IPS DF 6.9 (cell line): ENCODE measurements at regions not wholly inside any gene's neighbourhood (a gene's known extent, or its start where the extent isn't known, plus 50 kb on each side); places are given as distances from the start of the nearest gene placed in this dataset.

Experiments used
- DNase-seq: peaks from one replicate; pipeline ENCODE4 v3.0.0-alpha.2; 2013; ENCODE audit warnings: low read depth, low spot score
- H3K27ac ChIP-seq: one replicate; pipeline ENCODE4 v1.5.1; 2013; ENCODE audit warnings: low read length, control low read depth
- H3K27me3 ChIP-seq: 2 replicates; pipeline ENCODE4 v1.6.1; 2013; ENCODE audit warnings: mild to moderate bottlenecking, low read length; ENCODE audit not compliant: control insufficient read depth, insufficient read depth
- H3K36me3 ChIP-seq: 2 replicates; pipeline ENCODE4 v1.6.1; 2013; ENCODE audit warnings: low read length; ENCODE audit not compliant: control insufficient read depth, insufficient read depth
- H3K4me1 ChIP-seq: 2 replicates; pipeline ENCODE4 v1.6.1; 2013; ENCODE audit warnings: low read length; ENCODE audit not compliant: control insufficient read depth, insufficient read depth
- H3K4me3 ChIP-seq: 2 replicates; pipeline ENCODE4 v1.5.1; 2013; ENCODE audit warnings: mild to moderate bottlenecking, low read length
- H3K9me3 ChIP-seq: 2 replicates; pipeline ENCODE4 v1.6.1; 2013; ENCODE audit warnings: low read length, inconsistent platforms; ENCODE audit not compliant: control insufficient read depth, insufficient read depth
- WGBS: extraction: QIAGEN DNeasy Blood & Tissue Kit; methylation state at CpG from one replicate; pipeline ENCODE4 v1.1.7; 2013; ENCODE audit warnings: mixed read lengths, missing lambda C conversion rate; ENCODE audit not compliant: insufficient read length, insufficient coverage; 5-methylcytosine and 5-hydroxymethylcytosine counted together

DNA sequence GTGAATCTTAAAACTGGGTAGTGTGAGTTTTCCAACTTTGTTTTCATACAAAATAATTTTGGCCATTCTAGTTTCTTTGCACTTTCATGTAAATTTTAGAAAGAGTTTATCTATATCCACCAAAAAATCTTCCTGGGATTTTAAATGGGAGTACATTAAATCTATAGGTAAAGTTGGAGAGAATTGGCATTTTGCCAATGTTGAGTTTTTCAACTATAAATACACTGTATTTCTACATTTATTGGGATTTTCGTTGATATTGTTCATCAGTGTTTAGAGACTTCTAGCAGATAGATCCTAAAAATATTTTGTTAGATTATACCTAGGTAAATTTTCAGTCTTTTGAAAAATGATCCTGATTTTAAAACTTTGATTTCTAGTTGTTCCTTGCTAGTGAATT, 83.1 kb upstream of the CCDC54 start:
- no CpG with 5 or more reads among the region's 1 CpG for WGBS
- Histone ChIP-seq H3K27ac (no peak overlapping the region), H3K36me3 (no peaks in the 10 kb centered on the region), H3K4me3 (no peak overlapping the region), H3K27me3 (no peaks in the 10 kb centered on the region), H3K9me3 (no peaks in the 10 kb centered on the region), H3K4me1 (no peaks in the 10 kb centered on the region)
- no peak for DNase-seq

DNA sequence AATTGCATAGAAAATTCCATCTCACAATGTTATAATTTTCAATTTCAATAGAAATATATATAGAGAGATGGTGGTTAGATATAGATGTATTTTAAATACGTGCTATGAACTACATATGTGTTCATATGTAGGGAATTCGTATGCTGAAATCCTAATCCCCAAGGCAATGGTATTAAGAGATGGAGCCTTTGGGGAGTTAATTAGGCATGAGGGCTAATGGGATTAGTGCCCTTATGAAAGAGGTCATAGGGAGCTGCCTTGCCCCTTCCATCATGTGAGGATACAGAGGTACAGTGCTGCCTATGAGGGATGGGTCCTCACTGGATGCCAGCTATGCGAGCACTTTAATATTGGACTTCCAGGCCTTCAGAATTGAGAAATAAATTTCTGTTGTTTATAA, 79.6 kb upstream of the CCDC54 start:
- no peaks in the 10 kb centered on the region for H3K4me1 ChIP-seq
- no peaks in the 10 kb centered on the region for H3K9me3 ChIP-seq
- H3K27me3 ChIP-seq, result no peaks in the 10 kb centered on the region
- H3K36me3 ChIP-seq, result no peaks in the 10 kb centered on the region
- no peak for DNase-seq
- no peak overlapping the region for H3K4me3 ChIP-seq
- H3K27ac ChIP-seq, result no peak overlapping the region
- WGBS, result 100% methylated on average over 1 of the region's 3 CpGs

DNA sequence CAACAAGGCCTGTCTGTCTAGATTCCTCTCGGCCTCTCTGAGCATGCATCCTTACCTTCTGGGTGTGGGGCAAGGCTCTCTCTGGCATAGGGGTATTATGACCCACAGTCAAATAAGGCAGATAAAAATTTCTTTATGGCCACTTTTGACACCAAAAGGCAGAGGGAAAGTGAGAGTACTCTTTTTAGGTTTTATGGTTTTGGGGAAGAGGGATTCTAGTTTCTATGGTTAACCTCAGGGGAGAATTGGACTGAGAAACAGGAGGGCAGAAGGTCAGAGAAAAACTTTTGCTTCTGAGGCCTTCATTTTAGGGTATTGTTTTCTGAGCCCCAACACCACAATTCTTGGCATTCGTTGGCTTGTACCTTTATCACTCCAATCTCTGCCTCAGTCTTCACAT, 70.0 kb upstream of the CCDC54 start:
- DNase-seq, result no peak
- H3K36me3 ChIP-seq, result no peaks in the 10 kb centered on the region
- H3K4me1 ChIP-seq, result peaks cover 2% of the 10 kb centered on the region; the same call in 1 of the 2 replicates
- no peak overlapping the region for H3K27ac ChIP-seq
- WGBS, result no CpG with 5 or more reads among the region's 2 CpGs
- H3K9me3 ChIP-seq, result no peaks in the 10 kb centered on the region
- H3K27me3 ChIP-seq, result no peaks in the 10 kb centered on the region
- H3K4me3 ChIP-seq, result no peak overlapping the region

DNA sequence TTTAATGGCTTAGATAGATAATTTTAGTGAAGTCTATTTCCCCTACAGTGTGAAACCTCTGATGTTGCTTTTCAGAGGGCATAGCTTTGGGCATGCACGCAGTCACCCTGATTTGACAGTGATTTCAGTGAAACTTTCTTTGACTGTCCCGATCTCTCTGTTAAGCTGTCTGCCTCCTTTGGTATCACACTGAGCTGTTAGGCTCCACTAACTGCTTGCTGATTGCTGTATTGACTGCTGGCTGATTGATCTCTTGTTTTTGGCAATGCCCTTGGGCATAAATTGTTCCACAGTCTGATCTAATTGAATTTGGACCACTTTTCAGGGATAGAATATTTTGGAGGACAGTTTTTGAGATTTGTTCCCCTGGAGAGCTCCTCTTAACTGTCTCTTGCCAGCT, 68.5 kb upstream of the CCDC54 start:
- DNase-seq, result no peak
- Histone ChIP-seq H3K9me3 (no peaks in the 10 kb centered on the region), H3K4me1 (peaks cover 2% of the 10 kb centered on the region; the same call in 1 of the 2 replicates), H3K4me3 (no peak overlapping the region), H3K36me3 (no peaks in the 10 kb centered on the region), H3K27ac (no peak overlapping the region), H3K27me3 (no peaks in the 10 kb centered on the region)
- WGBS, result no CpG with 5 or more reads among the region's 2 CpGs

DNA sequence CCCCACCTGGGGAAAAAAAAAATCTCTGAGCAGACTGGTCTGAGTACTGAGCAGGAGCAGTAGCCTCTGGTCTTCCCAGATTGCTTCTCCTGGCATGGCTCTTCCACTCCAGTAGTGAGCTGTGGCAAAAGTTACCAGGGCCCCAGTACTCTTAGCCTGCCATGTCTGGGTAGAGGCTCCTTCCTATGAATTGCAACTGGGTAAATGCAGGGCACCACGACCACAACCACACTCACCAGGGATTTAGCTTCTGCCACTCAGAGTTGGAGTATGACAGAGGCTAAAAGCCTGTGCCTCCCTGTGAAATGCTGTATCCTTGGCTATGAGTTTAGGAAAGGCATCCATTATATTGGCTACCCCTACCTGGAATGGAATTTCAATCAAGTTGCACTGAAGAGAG, 67.9 kb upstream of the CCDC54 start:
- peaks cover 2% of the 10 kb centered on the region; the same call in 1 of the 2 replicates for H3K4me1 ChIP-seq
- no CpG with 5 or more reads among the region's 1 CpG for WGBS
- no peak overlapping the region for H3K4me3 ChIP-seq
- no peak for DNase-seq
- no peaks in the 10 kb centered on the region for H3K36me3 ChIP-seq
- no peak overlapping the region for H3K27ac ChIP-seq
- no peaks in the 10 kb centered on the region for H3K9me3 ChIP-seq
- H3K27me3 ChIP-seq, result no peaks in the 10 kb centered on the region

DNA sequence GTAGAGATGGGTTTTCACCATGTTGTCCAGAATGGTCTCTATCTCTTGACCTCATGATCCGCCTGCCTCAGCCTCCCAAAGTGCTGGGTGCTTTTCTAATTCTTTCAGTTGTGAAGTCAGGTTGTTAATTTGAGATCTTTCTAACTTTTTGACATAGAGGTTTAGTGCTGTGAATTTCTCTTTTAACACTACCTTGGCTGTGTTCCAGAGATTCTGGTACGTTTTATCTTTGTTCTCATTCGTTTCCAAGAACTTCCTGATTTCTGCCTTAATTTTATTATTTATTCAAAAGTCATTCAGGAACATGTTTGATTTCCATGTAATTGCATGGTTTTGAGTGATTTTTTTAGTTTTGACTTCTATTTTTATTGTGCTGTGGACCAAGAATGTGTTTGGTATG, 63.5 kb upstream of the CCDC54 start:
- DNase-seq, result no peak
- no peak overlapping the region for H3K27ac ChIP-seq
- no peak overlapping the region for H3K4me3 ChIP-seq
- no CpG with 5 or more reads among the region's 3 CpGs for WGBS
- H3K36me3 ChIP-seq, result no peaks in the 10 kb centered on the region
- no peaks in the 10 kb centered on the region for H3K27me3 ChIP-seq
- H3K9me3 ChIP-seq, result no peaks in the 10 kb centered on the region
- H3K4me1 ChIP-seq, result peaks cover 2% of the 10 kb centered on the region; the same call in 1 of the 2 replicates

DNA sequence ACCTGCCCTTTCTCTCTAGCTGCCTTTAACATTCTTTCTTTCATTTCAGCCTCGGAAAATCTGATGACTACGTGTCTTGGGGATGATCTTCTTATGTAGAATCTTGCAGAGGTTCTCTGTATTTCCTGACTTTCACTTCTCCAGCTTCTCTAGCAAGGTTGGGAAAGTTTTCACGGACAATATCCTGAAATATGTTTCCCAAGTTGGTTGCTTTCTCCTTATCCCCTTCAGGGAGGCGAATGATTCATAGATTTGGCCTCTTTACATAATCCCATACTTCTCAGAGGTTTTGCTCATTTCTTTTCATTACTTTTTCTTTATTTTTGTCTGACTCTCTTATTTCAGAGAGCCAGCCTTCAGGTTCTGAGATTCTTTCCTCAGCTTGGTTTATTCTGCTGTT, 62.1 kb upstream of the CCDC54 start:
- Histone ChIP-seq H3K27ac (no peak overlapping the region), H3K27me3 (no peaks in the 10 kb centered on the region), H3K36me3 (no peaks in the 10 kb centered on the region), H3K4me1 (no peaks in the 10 kb centered on the region), H3K9me3 (no peaks in the 10 kb centered on the region), H3K4me3 (no peak overlapping the region)
- WGBS, result no CpG with 5 or more reads among the region's 4 CpGs
- DNase-seq, result no peak

DNA sequence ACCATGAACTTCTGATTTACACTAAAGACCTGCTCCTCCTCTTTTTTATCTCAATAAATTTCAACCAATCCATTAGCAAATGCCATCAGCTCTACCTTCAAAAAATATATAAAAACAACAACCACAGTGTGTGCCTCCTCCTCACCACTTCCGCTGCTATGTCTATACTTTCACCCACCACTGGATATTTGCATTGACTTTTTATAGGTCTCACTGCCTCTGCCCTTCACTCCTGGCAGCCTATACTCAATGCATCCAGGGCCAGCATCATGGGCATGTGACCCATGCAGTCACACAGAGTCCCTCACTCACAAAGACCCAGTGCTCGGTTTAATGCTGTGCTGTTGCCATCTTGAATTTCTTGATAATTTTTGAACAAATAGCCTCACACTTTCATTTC, 53.5 kb upstream of the CCDC54 start:
- H3K4me3 ChIP-seq, result no peak overlapping the region
- no peaks in the 10 kb centered on the region for H3K27me3 ChIP-seq
- no peak overlapping the region for H3K27ac ChIP-seq
- no peak for DNase-seq
- no peaks in the 10 kb centered on the region for H3K9me3 ChIP-seq
- WGBS, result no CpG with 5 or more reads among the region's 2 CpGs
- no peaks in the 10 kb centered on the region for H3K36me3 ChIP-seq
- no peaks in the 10 kb centered on the region for H3K4me1 ChIP-seq

DNA sequence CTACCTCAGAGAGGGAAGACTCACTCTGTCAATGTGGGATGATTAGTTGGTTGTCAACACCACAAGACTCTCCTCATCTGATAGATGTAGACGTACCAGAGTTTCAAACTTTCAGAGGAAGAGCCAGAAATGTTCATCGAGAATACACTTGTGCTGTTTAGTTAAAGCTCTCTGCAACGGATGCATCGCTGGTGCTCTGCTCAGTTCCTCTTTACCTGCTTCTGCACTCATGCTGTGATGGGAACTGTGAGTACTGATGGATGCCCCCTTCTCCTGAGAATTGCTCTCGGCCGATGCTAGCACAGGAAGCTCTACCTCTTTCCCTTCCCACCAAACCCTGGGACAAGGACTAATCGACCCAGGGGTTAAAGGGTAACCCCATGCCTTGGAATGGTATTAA, 51.8 kb upstream of the CCDC54 start:
- no peaks in the 10 kb centered on the region for H3K4me1 ChIP-seq
- WGBS, result no CpG with 5 or more reads among the region's 7 CpGs
- no peaks in the 10 kb centered on the region for H3K27me3 ChIP-seq
- no peak for DNase-seq
- H3K36me3 ChIP-seq, result no peaks in the 10 kb centered on the region
- no peaks in the 10 kb centered on the region for H3K9me3 ChIP-seq
- H3K4me3 ChIP-seq, result no peak overlapping the region
- no peak overlapping the region for H3K27ac ChIP-seq
